Panc1 (cell line): ENCODE measurements at regions not wholly inside any gene's neighbourhood (a gene's known extent, or its start where the extent isn't known, plus 50 kb on each side); places are given as distances from the start of the nearest gene placed in this dataset.

ENCODE experiments used
- CTCF ChIP-seq: fragments of 450-650 bp; IDR thresholded peaks from 2 replicates; pipeline ENCODE4 v1.5.1; 2017; ENCODE audit warnings: mild to moderate bottlenecking
- POLR2AphosphoS5 ChIP-seq: IDR thresholded peaks from 2 replicates; pipeline ENCODE4 v1.6.1; 2012; ENCODE audit warnings: mild to moderate bottlenecking, low read depth, low read length, moderate library complexity
- REST ChIP-seq, 2 experiments: IDR thresholded peaks; 2 replicates each; pipeline ENCODE4 v1.6.1; 2011 to 2012; ENCODE audit warnings: low read depth in 2 of 2, control low read depth in 1 of 2, low read length in 1 of 2, mild to moderate bottlenecking in 1 of 2, moderate library complexity in 1 of 2; ENCODE audit not compliant: insufficient read depth in 1 of 2
- SIN3A ChIP-seq: IDR thresholded peaks from 2 replicates; pipeline ENCODE4 v1.6.1; 2012; ENCODE audit warnings: low read depth, mild to moderate bottlenecking, low read length, moderate library complexity, borderline replicate concordance; ENCODE audit not compliant: insufficient read depth
- TCF7L2 ChIP-seq: IDR thresholded peaks from 2 replicates; pipeline ENCODE4 v1.6.1; 2011; ENCODE audit warnings: mild to moderate bottlenecking, low read depth, low read length, inconsistent platforms

GRCh38 chr11:98564881-98565280, 455.9 kb upstream of the CNTN5 start:
- no peak for TF ChIP-seq CTCF
- no peak for TF ChIP-seq POLR2AphosphoS5
- TF ChIP-seq REST (IDR thresholded peaks at IDR 0.05; ENCODE audit: insufficient read depth in 1 of 2, low read depth in 2 of 2, low read length in 1 of 2), result no peak
- TF ChIP-seq SIN3A, result no peak
- TF ChIP-seq TCF7L2, result no peak
